ENCODE measurements at regions not wholly inside any gene's neighbourhood (a gene's known extent, or its start where the extent isn't known, plus 50 kb on each side); places are given as distances from the start of the nearest gene placed in this dataset.
"Not testable (repeated sequence)": the region's sequence is repeated elsewhere in the genome, so short reads cannot be mapped to it uniquely, and the experiment has no call there.

DNA sequence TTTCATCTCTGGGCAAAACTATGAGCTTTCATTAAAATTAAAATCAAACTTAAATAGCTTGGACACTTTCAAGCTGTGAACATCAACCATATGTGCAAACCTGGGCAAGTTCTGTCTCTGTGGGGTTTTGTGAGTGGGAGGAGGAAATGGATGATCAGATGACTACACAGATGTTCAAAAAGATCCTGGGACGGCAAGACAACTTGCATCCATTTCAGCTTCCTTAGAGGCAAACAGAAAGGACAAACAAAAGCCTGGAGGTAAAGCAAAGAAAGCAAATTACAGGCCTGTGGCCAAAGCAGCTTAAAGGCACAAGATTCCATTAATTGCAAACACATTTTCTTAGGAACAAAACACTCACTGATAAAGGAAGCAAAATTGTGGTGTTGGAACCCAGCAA is 222.2 kb downstream of the NEBL start:
- no peak overlapping the region for H3K27ac Mint-ChIP-seq
- H3K36me3 Mint-ChIP-seq, result no peaks in the 10 kb centered on the region
- H3K9me3 Mint-ChIP-seq, result peaks cover 4% of the 10 kb centered on the region
- H3K27me3 Mint-ChIP-seq, result no peaks in the 10 kb centered on the region
- no peaks in the 10 kb centered on the region for H3K4me1 Mint-ChIP-seq
- no peak overlapping the region for H3K4me3 Mint-ChIP-seq
- ATAC-seq, result no peak

DNA sequence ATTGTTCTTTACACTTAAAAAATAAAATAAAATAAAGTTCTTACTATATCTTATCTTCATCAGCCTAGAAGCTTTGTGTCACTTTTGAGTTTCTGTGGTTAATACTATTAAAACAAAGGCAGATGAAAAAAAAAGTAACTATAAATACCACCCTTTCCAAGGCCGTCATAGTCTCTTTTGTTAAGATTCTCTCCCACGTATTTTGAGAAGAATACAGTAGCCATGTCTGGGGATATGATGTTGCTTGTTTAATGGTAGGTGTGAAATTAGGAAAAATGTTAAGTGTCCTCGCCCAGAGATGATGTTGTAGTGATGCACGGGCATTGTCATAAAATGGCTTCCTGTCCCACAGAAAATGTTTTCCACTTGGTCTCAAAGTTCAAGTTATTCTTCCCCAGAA is 223.9 kb downstream of the NEBL start:
- H3K27ac Mint-ChIP-seq, result no peak overlapping the region
- no peaks in the 10 kb centered on the region for H3K27me3 Mint-ChIP-seq
- no peak for ATAC-seq
- no peaks in the 10 kb centered on the region for H3K4me1 Mint-ChIP-seq
- H3K4me3 Mint-ChIP-seq, result no peak overlapping the region
- no peaks in the 10 kb centered on the region for H3K9me3 Mint-ChIP-seq
- no peaks in the 10 kb centered on the region for H3K36me3 Mint-ChIP-seq

DNA sequence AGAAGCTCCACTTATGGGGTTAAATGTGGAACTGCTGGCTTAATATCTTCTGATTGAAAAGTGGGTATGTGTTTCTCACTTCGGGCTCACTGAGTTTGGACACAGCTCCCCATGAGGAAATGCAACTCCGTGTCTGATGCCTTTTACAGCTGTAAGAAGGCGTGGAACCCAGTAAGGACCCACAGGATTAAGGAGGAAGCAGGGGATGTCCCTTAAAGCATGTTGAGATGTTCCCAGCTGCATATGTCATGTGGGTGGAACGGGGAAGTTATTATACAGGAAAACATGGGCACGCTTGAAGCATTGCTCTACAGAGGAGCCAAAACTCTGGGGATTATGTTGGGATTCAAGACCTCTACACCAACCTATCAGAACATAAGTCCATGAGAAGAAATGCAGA is 224.4 kb downstream of the NEBL start:
- no peaks in the 10 kb centered on the region for H3K27me3 Mint-ChIP-seq
- H3K9me3 Mint-ChIP-seq, result peaks cover 2% of the 10 kb centered on the region
- H3K36me3 Mint-ChIP-seq, result no peaks in the 10 kb centered on the region
- H3K4me3 Mint-ChIP-seq, result no peak overlapping the region
- no peaks in the 10 kb centered on the region for H3K4me1 Mint-ChIP-seq
- no peak overlapping the region for H3K27ac Mint-ChIP-seq
- ATAC-seq, result no peak

DNA sequence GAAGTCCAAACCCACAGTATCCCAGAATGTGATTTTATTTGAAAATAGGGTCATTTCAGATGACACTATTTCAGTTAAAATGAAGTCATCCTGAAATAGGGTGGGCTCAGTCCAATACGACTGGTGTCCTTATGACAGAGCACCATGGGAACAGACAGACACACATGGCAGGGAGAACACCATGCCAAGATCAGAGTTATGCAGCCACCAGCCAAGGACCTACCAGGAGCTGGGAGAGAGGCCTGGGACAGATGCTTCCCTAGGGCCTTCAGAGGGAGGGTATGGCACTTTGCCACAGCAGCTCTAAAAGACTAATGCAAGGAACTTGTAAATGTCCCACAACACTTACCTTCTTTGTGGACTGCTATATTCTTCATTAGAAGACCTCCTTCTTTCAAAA is 226.5 kb downstream of the NEBL start:
- no peaks in the 10 kb centered on the region for H3K27me3 Mint-ChIP-seq
- no peak overlapping the region for H3K27ac Mint-ChIP-seq
- no peak for ATAC-seq
- H3K4me1 Mint-ChIP-seq, result no peaks in the 10 kb centered on the region
- no peaks in the 10 kb centered on the region for H3K36me3 Mint-ChIP-seq
- peaks cover 3% of the 10 kb centered on the region for H3K9me3 Mint-ChIP-seq
- H3K4me3 Mint-ChIP-seq, result no peak overlapping the region

DNA sequence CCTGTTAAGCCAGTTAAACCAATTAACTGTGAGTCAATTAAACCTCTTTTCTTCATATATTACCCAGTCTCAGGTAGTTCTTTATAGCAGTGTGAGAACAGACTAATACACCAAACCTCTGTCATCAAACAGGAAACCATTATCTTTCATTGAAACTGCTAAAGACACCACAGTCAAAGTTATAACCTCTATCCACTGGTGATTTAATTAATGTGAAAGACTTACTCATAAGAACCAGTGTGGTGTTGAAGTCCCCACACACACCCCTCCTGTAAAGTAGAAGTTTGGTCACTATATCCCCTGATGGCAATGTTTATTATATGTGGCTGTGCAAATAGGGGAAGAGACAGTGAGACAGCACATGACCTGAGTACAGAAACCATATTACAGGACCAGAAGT is 228.1 kb downstream of the NEBL start:
- H3K4me3 Mint-ChIP-seq, result no peak overlapping the region
- ATAC-seq, result no peak
- no peaks in the 10 kb centered on the region for H3K4me1 Mint-ChIP-seq
- no peaks in the 10 kb centered on the region for H3K36me3 Mint-ChIP-seq
- peaks cover 3% of the 10 kb centered on the region for H3K9me3 Mint-ChIP-seq
- no peak overlapping the region for H3K27ac Mint-ChIP-seq
- no peaks in the 10 kb centered on the region for H3K27me3 Mint-ChIP-seq

DNA sequence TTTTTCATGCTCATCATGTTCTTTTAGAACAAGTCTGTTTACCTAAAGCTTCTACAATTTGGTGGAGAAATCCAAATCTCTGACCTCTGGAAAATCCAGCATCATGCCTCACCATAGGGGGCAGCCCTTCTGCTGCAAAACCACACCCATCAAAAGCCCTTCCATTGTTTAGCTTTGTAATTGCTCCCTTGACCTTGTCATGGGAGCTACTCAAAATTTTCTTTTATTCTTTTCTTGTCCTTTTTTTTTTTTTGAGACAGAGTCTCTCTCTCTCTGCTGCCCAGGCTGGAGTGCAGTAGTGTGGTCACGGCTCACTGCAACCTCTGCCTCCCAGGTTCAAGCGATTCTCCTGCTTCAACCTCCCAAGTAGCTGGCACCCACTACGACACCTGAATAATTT is 234.4 kb downstream of the NEBL start:
- H3K27me3 Mint-ChIP-seq, result no peaks in the 10 kb centered on the region

DNA sequence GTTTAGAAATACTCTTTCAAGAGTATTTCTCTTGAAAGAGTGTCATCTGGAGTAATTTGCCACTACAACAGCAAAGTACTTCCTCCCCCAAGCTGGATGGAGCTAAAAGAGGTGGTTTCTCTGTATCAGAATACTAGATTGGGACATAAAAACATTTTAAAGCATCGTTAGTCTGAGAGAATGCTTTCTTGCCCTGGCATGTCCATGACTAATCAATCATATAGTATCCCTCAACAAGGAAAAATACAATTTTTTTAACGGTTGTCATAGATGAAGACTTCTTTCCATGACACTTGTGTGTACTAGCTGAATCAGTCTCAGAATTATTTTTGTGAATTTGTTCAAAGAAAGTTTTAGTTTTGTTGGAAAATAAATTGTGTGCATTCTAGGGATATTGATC is 237.9 kb downstream of the NEBL start:
- no peaks in the 10 kb centered on the region for H3K36me3 Mint-ChIP-seq
- ATAC-seq, result no peak
- peaks cover 4% of the 10 kb centered on the region for H3K9me3 Mint-ChIP-seq
- H3K27ac Mint-ChIP-seq, result no peak overlapping the region
- H3K4me3 Mint-ChIP-seq, result no peak overlapping the region
- H3K27me3 Mint-ChIP-seq, result no peaks in the 10 kb centered on the region
- H3K4me1 Mint-ChIP-seq, result no peaks in the 10 kb centered on the region

More for the DNA sequence above, 234.4 kb downstream of the NEBL start:
- Mint-ChIP-seq H3K9me3 (peaks cover 5% of the 10 kb centered on the region), H3K27ac (no peak overlapping the region), H3K4me3 (no peak overlapping the region), H3K36me3 (no peaks in the 10 kb centered on the region), H3K4me1 (no peaks in the 10 kb centered on the region)
- no peak for ATAC-seq

GRCh38 chr10:20658158-20658557 is 239.0 kb downstream of the NEBL start:
- no peaks in the 10 kb centered on the region for H3K4me1 Mint-ChIP-seq
- H3K9me3 Mint-ChIP-seq, result peaks cover 4% of the 10 kb centered on the region
- ATAC-seq, result no peak
- H3K27ac Mint-ChIP-seq, result no peak overlapping the region
- no peak overlapping the region for H3K4me3 Mint-ChIP-seq
- no peaks in the 10 kb centered on the region for H3K27me3 Mint-ChIP-seq
- no peaks in the 10 kb centered on the region for H3K36me3 Mint-ChIP-seq

- Mint-ChIP-seq H3K27me3 (no peaks in the 10 kb centered on the region), H3K27ac (no peak overlapping the region), H3K4me1 (no peaks in the 10 kb centered on the region), H3K9me3 (peaks cover 5% of the 10 kb centered on the region), H3K36me3 (no peaks in the 10 kb centered on the region), H3K4me3 (no peak overlapping the region)
- ATAC-seq, result no peak
Measured at GRCh38 chr10:20656886-20657285, 240.2 kb downstream of the NEBL start.

DNA sequence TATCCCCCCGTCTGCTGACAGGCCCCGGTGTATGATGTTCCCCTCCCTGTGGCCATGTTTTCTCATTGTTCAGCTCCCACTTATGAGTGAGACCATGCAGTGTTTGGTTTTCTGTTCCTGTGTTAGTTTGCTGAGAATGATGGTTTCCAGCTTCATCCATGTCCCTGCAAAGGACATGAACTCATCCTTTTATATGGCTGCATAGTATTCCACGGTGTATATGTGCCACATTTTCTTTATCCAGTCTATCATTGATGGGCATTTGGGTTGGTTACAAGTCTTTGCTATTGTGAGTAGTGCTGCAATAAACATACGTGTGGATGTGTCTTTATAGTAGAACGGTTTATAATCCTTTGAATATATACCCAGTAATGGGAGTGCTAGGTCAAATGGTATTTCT is 244.7 kb downstream of the NEBL start:
- H3K4me1 Mint-ChIP-seq, ATAC-seq, H3K27me3 Mint-ChIP-seq: not testable (repeated sequence)

GRCh38 chr10:20648263-20648874 is 248.7 kb downstream of the NEBL start:
- no peak overlapping the region for H3K27ac Mint-ChIP-seq
- no peak overlapping the region for H3K4me3 Mint-ChIP-seq
- no peaks in the 10 kb centered on the region for H3K27me3 Mint-ChIP-seq
- no peaks in the 10 kb centered on the region for H3K36me3 Mint-ChIP-seq
- ATAC-seq, result no peak
- H3K9me3 Mint-ChIP-seq, result peaks cover 10% of the 10 kb centered on the region
- H3K4me1 Mint-ChIP-seq, result no peaks in the 10 kb centered on the region

More for the DNA sequence above, 244.7 kb downstream of the NEBL start:
- H3K9me3 Mint-ChIP-seq, H3K36me3 Mint-ChIP-seq, H3K27ac Mint-ChIP-seq, H3K4me3 Mint-ChIP-seq: not testable (repeated sequence)

- Mint-ChIP-seq H3K27ac (no peak overlapping the region), H3K27me3 (no peaks in the 10 kb centered on the region), H3K9me3 (peaks cover 8% of the 10 kb centered on the region), H3K4me1 (no peaks in the 10 kb centered on the region), H3K4me3 (no peak overlapping the region), H3K36me3 (no peaks in the 10 kb centered on the region)
- ATAC-seq, result no peak
Measured at GRCh38 chr10:20647756-20648155, 249.4 kb downstream of the NEBL start.

GRCh38 chr10:20644421-20644820 is 252.7 kb downstream of the NEBL start:
- Mint-ChIP-seq H3K27me3 (no peaks in the 10 kb centered on the region), H3K9me3 (no peaks in the 10 kb centered on the region), H3K27ac (no peak overlapping the region), H3K36me3 (no peaks in the 10 kb centered on the region), H3K4me1 (no peaks in the 10 kb centered on the region), H3K4me3 (no peak overlapping the region)
- no peak for ATAC-seq

DNA sequence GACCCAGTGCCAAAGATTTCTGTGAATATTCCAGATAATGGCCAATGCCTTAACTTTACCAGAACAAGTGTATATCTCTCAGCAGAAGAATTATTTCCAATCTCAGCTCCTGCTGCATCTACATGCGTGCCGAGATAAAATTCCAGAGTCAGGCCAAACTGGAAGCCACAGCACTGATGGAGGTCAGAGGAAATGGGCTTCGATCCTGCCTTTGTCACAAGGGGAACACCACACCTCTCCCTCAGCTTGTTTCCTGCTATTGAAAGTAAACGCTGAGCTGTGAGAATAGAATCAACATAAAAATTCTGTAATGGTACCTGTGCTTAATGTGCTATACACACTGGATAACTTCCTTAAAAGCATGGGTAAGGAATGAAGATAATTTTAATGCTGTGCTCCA is 255.5 kb downstream of the NEBL start:
- peaks cover 8% of the 10 kb centered on the region for H3K9me3 Mint-ChIP-seq
- no peak overlapping the region for H3K4me3 Mint-ChIP-seq
- H3K27me3 Mint-ChIP-seq, result no peaks in the 10 kb centered on the region
- no peak overlapping the region for H3K27ac Mint-ChIP-seq
- no peaks in the 10 kb centered on the region for H3K4me1 Mint-ChIP-seq
- no peak for ATAC-seq
- no peaks in the 10 kb centered on the region for H3K36me3 Mint-ChIP-seq

- Mint-ChIP-seq H3K4me3 (no peak overlapping the region), H3K9me3 (peaks cover 10% of the 10 kb centered on the region), H3K27ac (no peak overlapping the region), H3K27me3 (no peaks in the 10 kb centered on the region), H3K36me3 (no peaks in the 10 kb centered on the region), H3K4me1 (no peaks in the 10 kb centered on the region)
- no peak for ATAC-seq
Measured at GRCh38 chr10:20635570-20635969, 261.5 kb downstream of the NEBL start.

DNA sequence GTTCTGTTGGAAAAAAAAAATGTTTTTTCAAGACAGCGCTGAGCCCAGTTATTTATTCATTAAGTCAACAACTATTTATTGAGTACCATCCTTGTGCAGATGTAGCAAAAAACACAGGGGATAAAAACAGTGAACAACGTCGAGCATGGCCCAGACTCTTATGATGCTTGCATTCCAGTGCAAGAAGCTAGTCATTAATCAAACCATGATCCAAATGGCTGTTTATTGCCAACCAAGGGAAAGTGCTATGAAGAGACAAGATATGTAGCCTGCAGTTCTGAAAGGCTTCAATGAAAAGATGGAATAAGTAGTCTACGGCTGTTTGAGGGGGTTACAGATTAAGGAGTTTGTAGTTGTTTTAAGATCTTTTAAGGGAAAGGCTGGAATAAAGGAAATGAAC is 262.3 kb downstream of the NEBL start:
- no peaks in the 10 kb centered on the region for H3K27me3 Mint-ChIP-seq
- H3K4me1 Mint-ChIP-seq, result no peaks in the 10 kb centered on the region
- no peak overlapping the region for H3K4me3 Mint-ChIP-seq
- no peak overlapping the region for H3K27ac Mint-ChIP-seq
- ATAC-seq, result no peak
- H3K36me3 Mint-ChIP-seq, result no peaks in the 10 kb centered on the region
- peaks cover 10% of the 10 kb centered on the region for H3K9me3 Mint-ChIP-seq

GRCh38 chr10:20633714-20634113 is 263.4 kb downstream of the NEBL start:
- H3K36me3 Mint-ChIP-seq, result no peaks in the 10 kb centered on the region
- H3K27me3 Mint-ChIP-seq, result no peaks in the 10 kb centered on the region
- peaks cover 8% of the 10 kb centered on the region for H3K9me3 Mint-ChIP-seq
- H3K4me3 Mint-ChIP-seq, result no peak overlapping the region
- no peak for ATAC-seq
- H3K4me1 Mint-ChIP-seq, result no peaks in the 10 kb centered on the region
- H3K27ac Mint-ChIP-seq, result no peak overlapping the region

Measured in stimulated activated memory B cell treated with anti-CD40 and anti-IgM and Interleukin-4, amounts not matched to agents 10 μg/mL and 1 μg/mL and 100 μg/mL, for 72 hours (primary cell).